Smooth muscle cell (in vitro differentiated cells): ENCODE measurements at regions not wholly inside any gene's neighbourhood (a gene's known extent, or its start where the extent isn't known, plus 50 kb on each side); places are given as distances from the start of the nearest gene placed in this dataset.

Experiments
- DNase-seq: peaks from one replicate; lab custom pipeline; 2025; ENCODE audit not compliant: unreplicated experiment; lab: John Stamatoyannopoulos, UW
- H2AFZ ChIP-seq: fragments of 200-600 bp; sonication (generic); 2 replicates; pipeline ENCODE4 v1.6.0; 2016; ENCODE audit warnings: antibody characterized with exemption, low read depth, mild to moderate bottlenecking
- H3F3A ChIP-seq: fragments of 200-600 bp; sonication (generic); 2 replicates; pipeline ENCODE4 v1.6.0; 2017; ENCODE audit warnings: antibody characterized with exemption, low read depth
- H3K27ac ChIP-seq: fragments of 200-600 bp; sonication (generic); 2 replicates; pipeline ENCODE4 v1.5.1; 2016; ENCODE audit warnings: low read depth, mild to moderate bottlenecking
- H3K27me3 ChIP-seq: fragments of 200-600 bp; sonication (generic); 2 replicates; pipeline ENCODE4 v1.6.1; 2016; ENCODE audit warnings: low read depth, mild to moderate bottlenecking
- H3K36me3 ChIP-seq: fragments of 200-600 bp; sonication (generic); 2 replicates; pipeline ENCODE4 v1.5.1; 2016; ENCODE audit warnings: low read depth
- H3K4me1 ChIP-seq: fragments of 200-600 bp; sonication (generic); 2 replicates; pipeline ENCODE4 v1.5.1; 2016; ENCODE audit warnings: low read depth
- H3K4me2 ChIP-seq: fragments of 200-600 bp; sonication (generic); 2 replicates; pipeline ENCODE4 v1.6.0; 2016; ENCODE audit warnings: mild to moderate bottlenecking
- H3K4me3 ChIP-seq: fragments of 200-600 bp; sonication (generic); 2 replicates; pipeline ENCODE4 v1.5.1; 2016; ENCODE audit warnings: mild to moderate bottlenecking
- H3K79me2 ChIP-seq: fragments of 200-600 bp; sonication (generic); 2 replicates; pipeline ENCODE4 v1.6.0; 2016; ENCODE audit warnings: low read depth, mild to moderate bottlenecking
- H3K9ac ChIP-seq: fragments of 200-600 bp; sonication (generic); 2 replicates; pipeline ENCODE4 v1.6.0; 2016; ENCODE audit warnings: low read depth
- H3K9me3 ChIP-seq: fragments of 200-600 bp; sonication (generic); replicated peaks from 2 replicates; pipeline ENCODE4 v1.5.1; 2016; ENCODE audit warnings: low read depth
- H4K20me1 ChIP-seq: fragments of 200-600 bp; sonication (generic); 2 replicates; pipeline ENCODE4 v1.6.0; 2016; ENCODE audit warnings: low read depth
- WGBS: methylation state at CpG from one replicate; pipeline ENCODE4 v1.1.7; 2016; ENCODE audit warnings: low lambda C conversion rate; 5-methylcytosine and 5-hydroxymethylcytosine counted together
- TF ChIP-seq, protein P1 (sequence below): fragments of 200-600 bp; sonication (generic); IDR thresholded peaks from 2 replicates; pipeline ENCODE4 v1.5.1; 2017; ENCODE audit warnings: borderline replicate concordance, mild to moderate bottlenecking, antibody characterized with exemption; ENCODE audit not compliant: insufficient read depth, poor library complexity, severe bottlenecking

DNA sequence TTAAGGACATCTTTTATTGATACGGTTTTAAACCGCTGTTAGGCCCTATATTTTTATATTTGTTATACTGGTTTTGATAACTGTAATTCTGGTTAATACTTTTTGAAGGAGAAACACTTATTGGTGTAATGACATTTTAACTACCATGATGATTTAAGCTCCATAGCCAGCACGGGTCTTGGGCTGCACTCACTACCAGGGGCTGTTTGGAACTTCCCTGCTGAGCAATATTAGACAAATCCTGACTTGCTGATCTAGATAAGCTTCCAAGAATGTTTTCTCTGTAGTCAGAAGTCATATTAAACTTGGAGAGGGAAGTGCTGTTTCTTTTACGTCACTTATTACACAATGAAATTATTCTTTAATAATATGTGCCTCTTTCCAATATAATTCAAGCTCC is 540.0 kb upstream of the GRAMD2B start:
- no peaks in the 10 kb centered on the region for H3K27me3 ChIP-seq
- no peaks in the 10 kb centered on the region for H4K20me1 ChIP-seq
- H3K9me3 ChIP-seq: no peaks in the 10 kb centered on the region
- no peak overlapping the region for H3K4me3 ChIP-seq
- WGBS: 54% methylated on average over 4 of the region's 4 CpGs
- H3K9ac ChIP-seq: no peak overlapping the region
- H3F3A ChIP-seq: no peaks in the 10 kb centered on the region
- no peak overlapping the region for H3K27ac ChIP-seq
- H2AFZ ChIP-seq: peak overlapping the region; percentile 37
- no peaks in the 10 kb centered on the region for H3K79me2 ChIP-seq
- no peak for DNase-seq
- no peaks in the 10 kb centered on the region for H3K4me1 ChIP-seq
- no peak overlapping the region for H3K4me2 ChIP-seq
- H3K36me3 ChIP-seq: no peaks in the 10 kb centered on the region
- TF ChIP-seq, protein P1, sequence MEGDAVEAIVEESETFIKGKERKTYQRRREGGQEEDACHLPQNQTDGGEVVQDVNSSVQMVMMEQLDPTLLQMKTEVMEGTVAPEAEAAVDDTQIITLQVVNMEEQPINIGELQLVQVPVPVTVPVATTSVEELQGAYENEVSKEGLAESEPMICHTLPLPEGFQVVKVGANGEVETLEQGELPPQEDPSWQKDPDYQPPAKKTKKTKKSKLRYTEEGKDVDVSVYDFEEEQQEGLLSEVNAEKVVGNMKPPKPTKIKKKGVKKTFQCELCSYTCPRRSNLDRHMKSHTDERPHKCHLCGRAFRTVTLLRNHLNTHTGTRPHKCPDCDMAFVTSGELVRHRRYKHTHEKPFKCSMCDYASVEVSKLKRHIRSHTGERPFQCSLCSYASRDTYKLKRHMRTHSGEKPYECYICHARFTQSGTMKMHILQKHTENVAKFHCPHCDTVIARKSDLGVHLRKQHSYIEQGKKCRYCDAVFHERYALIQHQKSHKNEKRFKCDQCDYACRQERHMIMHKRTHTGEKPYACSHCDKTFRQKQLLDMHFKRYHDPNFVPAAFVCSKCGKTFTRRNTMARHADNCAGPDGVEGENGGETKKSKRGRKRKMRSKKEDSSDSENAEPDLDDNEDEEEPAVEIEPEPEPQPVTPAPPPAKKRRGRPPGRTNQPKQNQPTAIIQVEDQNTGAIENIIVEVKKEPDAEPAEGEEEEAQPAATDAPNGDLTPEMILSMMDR: no peak

DNA sequence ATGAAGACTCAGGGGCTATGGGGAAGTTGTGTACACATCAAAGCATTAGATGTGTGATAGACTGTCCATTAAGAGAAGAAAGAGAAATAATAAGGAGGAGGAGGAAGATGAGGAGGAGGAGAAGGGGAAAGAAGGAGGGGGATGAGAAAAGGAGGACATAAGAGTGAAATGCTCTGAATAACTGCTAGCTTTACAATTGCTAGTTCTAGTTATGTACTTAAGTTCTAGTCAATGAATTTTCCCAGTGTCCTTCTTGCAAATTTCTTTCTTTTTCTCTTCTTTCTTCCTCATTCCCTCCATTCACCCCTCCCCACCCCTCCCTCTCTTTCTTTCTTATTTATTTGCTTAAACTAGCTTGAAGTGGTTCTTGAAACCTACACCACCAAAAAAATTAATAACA is 534.9 kb upstream of the GRAMD2B start:
- no peaks in the 10 kb centered on the region for H3K36me3 ChIP-seq
- no peak overlapping the region for H3K9ac ChIP-seq
- no peak overlapping the region for H3K4me3 ChIP-seq
- no peaks in the 10 kb centered on the region for H3F3A ChIP-seq
- no peak overlapping the region for H3K27ac ChIP-seq
- H3K4me1 ChIP-seq: no peaks in the 10 kb centered on the region
- no peaks in the 10 kb centered on the region for H3K27me3 ChIP-seq
- H4K20me1 ChIP-seq: no peaks in the 10 kb centered on the region
- H3K79me2 ChIP-seq: no peaks in the 10 kb centered on the region
- no peak overlapping the region for H2AFZ ChIP-seq
- DNase-seq: no peak
- no peaks in the 10 kb centered on the region for H3K9me3 ChIP-seq
- H3K4me2 ChIP-seq: no peak overlapping the region
- TF ChIP-seq, protein P1: no peak

DNA sequence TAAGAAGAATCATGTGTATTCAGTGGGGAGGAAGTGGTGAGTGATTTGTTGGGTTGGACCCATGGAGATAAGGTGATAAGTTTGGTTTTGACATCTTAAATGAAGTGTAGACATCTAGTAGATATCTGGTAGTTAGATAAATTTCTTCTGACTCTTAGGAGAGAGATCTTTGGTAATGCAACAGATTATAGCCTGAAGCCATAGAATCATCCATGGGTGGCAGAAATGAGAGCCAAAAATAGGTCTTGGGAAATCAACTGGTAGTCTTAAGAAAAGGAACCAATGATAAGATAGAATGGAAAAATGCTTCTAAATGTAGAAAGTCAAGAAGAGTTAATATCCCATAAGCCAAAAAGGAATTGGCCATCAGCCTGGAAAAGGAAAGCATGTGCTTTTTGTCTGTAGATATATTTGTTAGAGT is 532.7 kb upstream of the GRAMD2B start:
- no peak overlapping the region for H2AFZ ChIP-seq
- no peak overlapping the region for H3K4me3 ChIP-seq
- no peak overlapping the region for H3K4me2 ChIP-seq
- no peaks in the 10 kb centered on the region for H3F3A ChIP-seq
- no peak for DNase-seq
- TF ChIP-seq, protein P1: no peak
- no peaks in the 10 kb centered on the region for H3K27me3 ChIP-seq
- no peaks in the 10 kb centered on the region for H3K79me2 ChIP-seq
- no peaks in the 10 kb centered on the region for H3K36me3 ChIP-seq
- no peak overlapping the region for H3K27ac ChIP-seq
- H3K9ac ChIP-seq: no peak overlapping the region
- no peaks in the 10 kb centered on the region for H3K9me3 ChIP-seq
- H4K20me1 ChIP-seq: no peaks in the 10 kb centered on the region
- no peaks in the 10 kb centered on the region for H3K4me1 ChIP-seq

DNA sequence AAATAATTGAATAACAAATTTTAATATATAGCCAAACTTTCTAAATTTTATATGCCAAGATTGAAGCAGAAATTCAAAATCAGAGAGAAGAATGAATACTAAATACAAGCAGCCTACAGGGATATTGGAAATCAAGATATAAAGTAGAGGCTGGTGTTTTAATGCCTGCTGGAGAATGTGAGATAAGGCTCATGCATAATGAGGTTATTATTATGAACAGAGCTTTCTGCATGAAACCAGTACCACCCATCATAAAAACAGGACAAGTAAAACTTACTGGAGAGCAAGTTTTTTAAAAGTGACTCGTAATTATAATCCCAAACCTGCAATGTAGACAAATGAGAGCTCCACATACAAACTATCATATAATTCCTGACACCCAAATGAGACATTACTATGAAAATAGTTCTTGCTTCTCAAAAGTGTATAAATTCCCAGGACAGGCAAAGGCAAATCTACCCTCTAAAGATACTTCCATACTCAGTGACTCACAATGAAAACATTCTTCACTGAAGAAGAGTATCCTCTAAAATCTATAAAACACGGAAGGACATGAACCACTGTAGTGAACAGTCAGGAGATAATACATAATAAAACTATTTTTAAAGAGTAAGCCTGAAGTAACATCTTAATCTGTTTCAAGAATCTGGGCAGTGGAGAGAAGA is 532.0 kb upstream of the GRAMD2B start:
- H4K20me1 ChIP-seq: no peaks in the 10 kb centered on the region
- no peaks in the 10 kb centered on the region for H3K79me2 ChIP-seq
- H3K9ac ChIP-seq: no peak overlapping the region
- no peak for DNase-seq
- no peaks in the 10 kb centered on the region for H3K27me3 ChIP-seq
- H3F3A ChIP-seq: no peaks in the 10 kb centered on the region
- H3K27ac ChIP-seq: no peak overlapping the region
- no peak overlapping the region for H3K4me3 ChIP-seq
- TF ChIP-seq, protein P1: no peak
- 49% methylated on average over 2 of the region's 2 CpGs for WGBS
- H3K4me2 ChIP-seq: no peak overlapping the region
- no peaks in the 10 kb centered on the region for H3K36me3 ChIP-seq
- no peaks in the 10 kb centered on the region for H3K9me3 ChIP-seq
- H2AFZ ChIP-seq: no peak overlapping the region
- H3K4me1 ChIP-seq: no peaks in the 10 kb centered on the region
